Testis (tissue), 2 donors: ENCODE measurements at regions not wholly inside any gene's neighbourhood (a gene's known extent, or its start where the extent isn't known, plus 50 kb on each side); places are given as distances from the start of the nearest gene placed in this dataset.

Source experiments
- DNase-seq: peaks from one replicate; pipeline ENCODE4 v3.0.0-alpha.2; 2019
- H3K27ac ChIP-seq, 2 donors: fragments of 200-600 bp; sonication (generic); one replicate each; pipeline ENCODE4 v1.5.1; 2019
- H3K27me3 ChIP-seq: fragments of 200-600 bp; sonication (generic); one replicate; pipeline ENCODE4 v1.5.1; 2019
- H3K36me3 ChIP-seq: fragments of 200-600 bp; sonication (generic); one replicate; pipeline ENCODE4 v1.5.1; 2017; ENCODE audit warnings: low read depth; ENCODE audit errors: missing control alignments
- H3K4me1 ChIP-seq: fragments of 200-600 bp; sonication (generic); one replicate; pipeline ENCODE4 v1.5.1; 2019
- H3K4me3 ChIP-seq, 2 donors: fragments of 200-600 bp; sonication (generic); one replicate each; pipeline ENCODE4 v1.5.1; 2017 to 2019
- H3K9me3 ChIP-seq: fragments of 200-600 bp; sonication (generic); one replicate; pipeline ENCODE4 v1.5.1; 2017
- POLR2A ChIP-seq: fragments of 450-650 bp; IDR thresholded peaks from one replicate; pipeline ENCODE4 v1.6.1; 2017; ENCODE audit warnings: antibody characterized with exemption, mild to moderate bottlenecking, moderate library complexity
- WGBS, 2 donors: methylation state at CpG; one replicate each; pipeline ENCODE4 v1.1.5; 2018; 5-methylcytosine and 5-hydroxymethylcytosine counted together
- intact Hi-C: fragments of 100-400 bp; cut with DNase I; formaldehyde crosslinking; loops from one replicate; pipeline ENCODE4 v1.15.1; 2023; ENCODE audit warnings: low total_unique reads
- TF ChIP-seq, protein P1 (sequence below), 3 experiments: fragments of 450-650 bp in 2 of 3; fragments of 200-600 bp in 1 of 3; sonication (generic) in 1 of 3; IDR thresholded peaks; one replicate each; pipeline ENCODE4 v1.5.1; 2016 to 2019; ENCODE audit warnings: antibody characterized with exemption in 3 of 3, mild to moderate bottlenecking in 2 of 3, moderate library complexity in 1 of 3

DNA sequence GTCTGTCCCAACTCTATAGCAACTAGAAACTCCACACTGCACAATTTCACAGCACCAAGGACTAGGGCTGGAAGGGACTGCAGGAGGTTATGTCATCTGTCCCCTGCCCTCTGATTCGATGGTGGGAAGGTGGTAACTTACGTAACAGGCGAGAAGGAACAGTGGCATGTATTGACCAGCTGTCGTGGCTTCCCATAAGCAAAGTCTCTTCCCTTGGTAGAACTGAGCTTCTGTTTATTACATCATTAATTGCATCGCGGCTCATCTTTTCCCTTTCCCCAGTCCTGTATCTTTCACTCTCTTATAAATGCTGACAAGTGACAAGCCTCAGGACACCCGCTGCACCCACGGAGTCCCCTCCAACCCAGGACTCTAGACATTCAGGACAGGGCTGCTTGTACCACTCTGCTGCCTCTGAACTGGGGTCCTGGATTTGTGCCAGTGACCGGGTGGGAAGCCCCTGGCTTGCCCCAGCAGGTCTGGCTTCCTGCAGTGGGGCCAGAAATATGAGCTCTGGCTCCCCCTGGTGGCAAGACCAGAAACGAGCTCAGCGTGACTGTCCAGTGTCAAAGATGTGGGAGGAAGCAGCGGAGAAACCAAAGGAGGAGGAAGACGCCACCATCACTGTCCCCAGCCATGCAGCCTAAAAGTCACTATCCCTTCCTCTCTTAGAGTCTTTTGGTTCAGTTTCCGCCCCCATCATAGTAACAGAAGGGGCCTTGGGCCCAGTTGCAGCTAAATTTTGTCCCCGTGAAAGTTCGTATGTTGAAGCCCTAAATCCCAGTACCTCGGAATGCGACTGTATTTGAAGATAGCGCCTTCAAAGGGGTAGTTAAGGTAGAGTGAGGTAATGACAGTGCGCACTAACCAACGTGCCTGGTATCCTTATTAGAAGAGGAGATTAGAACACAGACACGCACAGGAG is 84.5 kb downstream of the ISX start:
- no peaks in the 10 kb centered on the region for H3K9me3 ChIP-seq
- 44 to 55% methylated on average over 22 of the region's 22 CpGs for WGBS, 2 donors
- DNase-seq: peak; percentile 85
- no peak overlapping the region for H3K4me3 ChIP-seq
- H3K27ac ChIP-seq: no peak overlapping the region
- intact Hi-C loops: no loop called here
- H3K36me3 ChIP-seq: no peaks in the 10 kb centered on the region
- H3K27me3 ChIP-seq: no peaks in the 10 kb centered on the region
- no peaks in the 10 kb centered on the region for H3K4me1 ChIP-seq
- TF ChIP-seq, protein P1, sequence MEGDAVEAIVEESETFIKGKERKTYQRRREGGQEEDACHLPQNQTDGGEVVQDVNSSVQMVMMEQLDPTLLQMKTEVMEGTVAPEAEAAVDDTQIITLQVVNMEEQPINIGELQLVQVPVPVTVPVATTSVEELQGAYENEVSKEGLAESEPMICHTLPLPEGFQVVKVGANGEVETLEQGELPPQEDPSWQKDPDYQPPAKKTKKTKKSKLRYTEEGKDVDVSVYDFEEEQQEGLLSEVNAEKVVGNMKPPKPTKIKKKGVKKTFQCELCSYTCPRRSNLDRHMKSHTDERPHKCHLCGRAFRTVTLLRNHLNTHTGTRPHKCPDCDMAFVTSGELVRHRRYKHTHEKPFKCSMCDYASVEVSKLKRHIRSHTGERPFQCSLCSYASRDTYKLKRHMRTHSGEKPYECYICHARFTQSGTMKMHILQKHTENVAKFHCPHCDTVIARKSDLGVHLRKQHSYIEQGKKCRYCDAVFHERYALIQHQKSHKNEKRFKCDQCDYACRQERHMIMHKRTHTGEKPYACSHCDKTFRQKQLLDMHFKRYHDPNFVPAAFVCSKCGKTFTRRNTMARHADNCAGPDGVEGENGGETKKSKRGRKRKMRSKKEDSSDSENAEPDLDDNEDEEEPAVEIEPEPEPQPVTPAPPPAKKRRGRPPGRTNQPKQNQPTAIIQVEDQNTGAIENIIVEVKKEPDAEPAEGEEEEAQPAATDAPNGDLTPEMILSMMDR (IDR thresholded peaks at IDR 0.05): peak; percentile 51 to 87 (median 75)
- TF ChIP-seq POLR2A: no peak

DNA sequence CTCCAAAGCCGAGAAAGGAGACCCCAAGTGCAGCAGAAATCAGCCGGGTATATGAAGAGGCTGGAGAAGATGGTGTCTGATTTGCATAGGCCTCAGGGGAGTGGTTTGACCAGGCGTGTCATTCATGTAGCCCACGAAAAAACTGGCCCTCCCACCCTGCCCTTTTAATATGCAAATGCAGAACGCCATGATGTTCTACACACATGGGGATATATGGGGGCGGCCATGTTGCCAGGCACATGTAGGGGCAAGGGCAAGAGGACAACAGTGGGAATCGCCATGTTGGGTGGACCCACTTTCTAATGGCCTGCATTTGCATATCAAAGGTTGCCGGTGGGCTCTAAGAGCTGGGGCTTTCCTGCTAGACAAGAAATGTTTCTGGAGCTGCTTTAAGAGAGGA is 86.4 kb downstream of the ISX start:
- TF ChIP-seq, protein P1 (IDR thresholded peaks at IDR 0.05): no peak
- TF ChIP-seq POLR2A: no peak
- no peak overlapping the region for H3K27ac ChIP-seq
- no peak for DNase-seq
- H3K4me3 ChIP-seq: no peak overlapping the region
- intact Hi-C loops: no loop called here
- WGBS, 2 donors: 65 to 74% methylated on average over 8 of the region's 8 CpGs
- H3K36me3 ChIP-seq: no peaks in the 10 kb centered on the region
- H3K27me3 ChIP-seq: no peaks in the 10 kb centered on the region
- no peaks in the 10 kb centered on the region for H3K9me3 ChIP-seq
- H3K4me1 ChIP-seq: no peaks in the 10 kb centered on the region

DNA sequence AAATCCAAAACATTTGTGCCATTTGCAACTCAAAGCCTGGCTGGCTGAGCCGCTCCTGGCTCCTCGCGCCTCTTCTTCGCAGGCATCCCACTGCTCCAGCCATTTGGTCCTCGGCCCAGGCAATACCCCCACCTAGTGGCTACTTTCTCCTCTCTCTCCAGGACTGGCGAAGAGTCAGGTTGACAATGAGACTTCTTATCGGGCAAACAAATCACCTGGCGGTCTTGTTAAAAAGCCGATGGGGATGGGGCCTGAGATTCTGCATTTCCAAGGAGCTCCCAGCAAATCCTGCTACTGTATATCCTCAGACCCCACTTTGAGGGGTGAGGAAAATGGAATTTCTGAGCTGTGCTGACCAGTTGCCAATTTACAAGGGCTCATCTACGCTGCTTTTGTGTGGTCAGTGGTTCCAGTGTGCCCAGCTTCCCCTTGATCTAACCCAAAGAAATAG is 89.0 kb downstream of the ISX start:
- H3K9me3 ChIP-seq: no peaks in the 10 kb centered on the region
- peak; percentile 66 for DNase-seq
- H3K27me3 ChIP-seq: no peaks in the 10 kb centered on the region
- TF ChIP-seq, protein P1 (IDR thresholded peaks at IDR 0.05): peak; percentile 33 to 61 (median 50)
- TF ChIP-seq POLR2A: no peak
- no peaks in the 10 kb centered on the region for H3K4me1 ChIP-seq
- WGBS, 2 donors: 9 to 19% methylated on average over 10 of the region's 10 CpGs
- no peak overlapping the region for H3K27ac ChIP-seq
- no peaks in the 10 kb centered on the region for H3K36me3 ChIP-seq
- intact Hi-C loops: no loop called here
- no peak overlapping the region for H3K4me3 ChIP-seq

DNA sequence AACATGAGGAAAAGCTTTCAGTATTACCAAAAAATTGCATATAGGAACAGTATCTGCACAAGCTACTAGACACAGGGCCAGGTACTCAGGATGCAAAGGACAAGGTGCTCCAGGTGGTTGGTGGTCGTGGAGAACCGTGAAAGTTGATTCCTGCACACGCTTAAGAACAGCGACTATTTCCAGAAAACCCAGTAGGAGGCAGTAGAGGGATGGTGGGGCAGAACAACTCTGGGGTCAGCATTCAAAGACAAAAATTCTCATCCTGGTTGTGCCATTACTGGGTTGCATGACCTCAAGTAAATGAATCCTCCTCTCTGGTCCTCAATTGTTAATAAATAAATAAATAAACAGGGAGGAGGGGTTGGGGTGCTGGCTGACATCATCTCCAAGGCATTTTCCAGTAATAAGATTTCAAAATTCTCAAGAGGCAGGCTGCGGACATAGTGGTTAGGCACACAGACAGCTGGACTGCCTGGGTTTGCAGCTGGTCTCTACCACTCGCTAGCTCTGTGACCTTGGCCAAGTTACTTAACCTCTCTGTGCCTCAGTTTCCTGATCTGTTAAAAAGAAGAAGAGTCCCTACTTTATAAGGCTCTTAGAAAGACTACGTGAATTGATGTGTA is 89.6 kb downstream of the ISX start:
- Histone ChIP-seq H3K9me3 (no peaks in the 10 kb centered on the region), H3K4me3 (no peak overlapping the region), H3K36me3 (no peaks in the 10 kb centered on the region), H3K27ac (no peak overlapping the region), H3K4me1 (no peaks in the 10 kb centered on the region), H3K27me3 (no peaks in the 10 kb centered on the region)
- no peak for TF ChIP-seq POLR2A
- TF ChIP-seq, protein P1 (IDR thresholded peaks at IDR 0.05): no peak
- intact Hi-C loops: no loop called here
- 42 to 60% methylated on average over 7 of the region's 7 CpGs for WGBS, 2 donors
- DNase-seq: no peak
